PFSK-1 (cell line): ENCODE measurements at regions not wholly inside any gene's neighbourhood (a gene's known extent, or its start where the extent isn't known, plus 50 kb on each side); places are given as distances from the start of the nearest gene placed in this dataset.

ENCODE experiments used
- FOXP2 ChIP-seq: optimal IDR thresholded peaks from 2 replicates; pipeline ENCODE3; 2011; ENCODE audit warnings: borderline replicate concordance, control low read depth, inconsistent platforms; ENCODE audit not compliant: insufficient read depth; ENCODE audit errors: extremely low read length, extremely low read depth
- POLR2AphosphoS5 ChIP-seq: IDR thresholded peaks from 2 replicates; pipeline ENCODE4 v1.6.1; 2012; ENCODE audit warnings: low read depth, mild to moderate bottlenecking, control low read depth, low read length, moderate library complexity
- SIN3A ChIP-seq: IDR thresholded peaks from 2 replicates; pipeline ENCODE4 v1.6.1; 2012; ENCODE audit warnings: mild to moderate bottlenecking, low read length, moderate library complexity, borderline replicate concordance; ENCODE audit not compliant: insufficient read depth
- TAF1 ChIP-seq: IDR thresholded peaks from 2 replicates; pipeline ENCODE4 v1.6.1; 2012; ENCODE audit warnings: low read length, control low read depth, borderline replicate concordance; ENCODE audit not compliant: insufficient read depth
- TF ChIP-seq, protein P1 (sequence below), 2 experiments: IDR thresholded peaks; 2 replicates each; pipeline versions ENCODE4 v1.6.1 to v1.8.0; 2011 to 2012; ENCODE audit warnings: low read depth in 2 of 2, low read length in 2 of 2, control low read depth in 1 of 2, inconsistent platforms in 1 of 2, mild to moderate bottlenecking in 1 of 2, moderate library complexity in 1 of 2; ENCODE audit not compliant: insufficient read depth in 1 of 2

- TF ChIP-seq, protein P1, sequence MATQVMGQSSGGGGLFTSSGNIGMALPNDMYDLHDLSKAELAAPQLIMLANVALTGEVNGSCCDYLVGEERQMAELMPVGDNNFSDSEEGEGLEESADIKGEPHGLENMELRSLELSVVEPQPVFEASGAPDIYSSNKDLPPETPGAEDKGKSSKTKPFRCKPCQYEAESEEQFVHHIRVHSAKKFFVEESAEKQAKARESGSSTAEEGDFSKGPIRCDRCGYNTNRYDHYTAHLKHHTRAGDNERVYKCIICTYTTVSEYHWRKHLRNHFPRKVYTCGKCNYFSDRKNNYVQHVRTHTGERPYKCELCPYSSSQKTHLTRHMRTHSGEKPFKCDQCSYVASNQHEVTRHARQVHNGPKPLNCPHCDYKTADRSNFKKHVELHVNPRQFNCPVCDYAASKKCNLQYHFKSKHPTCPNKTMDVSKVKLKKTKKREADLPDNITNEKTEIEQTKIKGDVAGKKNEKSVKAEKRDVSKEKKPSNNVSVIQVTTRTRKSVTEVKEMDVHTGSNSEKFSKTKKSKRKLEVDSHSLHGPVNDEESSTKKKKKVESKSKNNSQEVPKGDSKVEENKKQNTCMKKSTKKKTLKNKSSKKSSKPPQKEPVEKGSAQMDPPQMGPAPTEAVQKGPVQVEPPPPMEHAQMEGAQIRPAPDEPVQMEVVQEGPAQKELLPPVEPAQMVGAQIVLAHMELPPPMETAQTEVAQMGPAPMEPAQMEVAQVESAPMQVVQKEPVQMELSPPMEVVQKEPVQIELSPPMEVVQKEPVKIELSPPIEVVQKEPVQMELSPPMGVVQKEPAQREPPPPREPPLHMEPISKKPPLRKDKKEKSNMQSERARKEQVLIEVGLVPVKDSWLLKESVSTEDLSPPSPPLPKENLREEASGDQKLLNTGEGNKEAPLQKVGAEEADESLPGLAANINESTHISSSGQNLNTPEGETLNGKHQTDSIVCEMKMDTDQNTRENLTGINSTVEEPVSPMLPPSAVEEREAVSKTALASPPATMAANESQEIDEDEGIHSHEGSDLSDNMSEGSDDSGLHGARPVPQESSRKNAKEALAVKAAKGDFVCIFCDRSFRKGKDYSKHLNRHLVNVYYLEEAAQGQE (IDR thresholded peaks at IDR 0.05; ENCODE audit: insufficient read depth in 1 of 2, low read depth in 2 of 2, low read length in 2 of 2) = no peak
Observed at GRCh38 chr6:3620389-3620788, 131.1 kb downstream of the PXDC1 start.

DNA sequence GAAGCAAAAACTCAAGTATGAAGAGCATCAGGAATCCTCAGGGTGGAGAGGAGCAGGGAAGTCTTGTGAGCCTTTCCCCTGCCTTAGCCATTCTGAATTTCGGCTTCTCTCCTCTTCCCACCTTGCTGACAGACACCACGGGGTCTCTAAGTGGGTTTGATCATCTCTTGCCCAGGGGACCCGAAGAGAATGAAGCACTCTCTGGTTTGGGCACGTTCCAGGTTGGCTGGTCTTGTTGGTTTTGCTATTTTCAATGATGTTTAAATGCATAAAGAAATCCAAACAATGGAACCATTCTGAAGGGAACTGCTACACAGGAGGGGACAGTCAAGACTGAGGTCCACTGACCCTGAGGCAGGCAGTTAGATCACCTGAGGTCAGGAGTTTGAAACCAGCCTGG lies 131.7 kb downstream of the PXDC1 start:
- TF ChIP-seq, protein P1 (IDR thresholded peaks at IDR 0.05; ENCODE audit: insufficient read depth in 1 of 2, low read depth in 2 of 2, low read length in 2 of 2) = no peak
- TF ChIP-seq TAF1 (no peak), SIN3A (no peak), FOXP2 (no peak), POLR2AphosphoS5 (no peak)

GRCh38 chr6:3619201-3619600 lies 132.3 kb downstream of the PXDC1 start:
- no peak for TF ChIP-seq SIN3A
- TF ChIP-seq FOXP2 = no peak
- no peak for TF ChIP-seq POLR2AphosphoS5
- TF ChIP-seq, protein P1 (IDR thresholded peaks at IDR 0.05; ENCODE audit: insufficient read depth in 1 of 2, low read depth in 2 of 2, low read length in 2 of 2) = no peak
- TF ChIP-seq TAF1 = no peak

GRCh38 chr6:3618642-3619041 lies 132.9 kb downstream of the PXDC1 start:
- TF ChIP-seq SIN3A (no peak), FOXP2 (no peak), POLR2AphosphoS5 (no peak), TAF1 (no peak)
- TF ChIP-seq, protein P1 (IDR thresholded peaks at IDR 0.05; ENCODE audit: insufficient read depth in 1 of 2, low read depth in 2 of 2, low read length in 2 of 2) = no peak

DNA sequence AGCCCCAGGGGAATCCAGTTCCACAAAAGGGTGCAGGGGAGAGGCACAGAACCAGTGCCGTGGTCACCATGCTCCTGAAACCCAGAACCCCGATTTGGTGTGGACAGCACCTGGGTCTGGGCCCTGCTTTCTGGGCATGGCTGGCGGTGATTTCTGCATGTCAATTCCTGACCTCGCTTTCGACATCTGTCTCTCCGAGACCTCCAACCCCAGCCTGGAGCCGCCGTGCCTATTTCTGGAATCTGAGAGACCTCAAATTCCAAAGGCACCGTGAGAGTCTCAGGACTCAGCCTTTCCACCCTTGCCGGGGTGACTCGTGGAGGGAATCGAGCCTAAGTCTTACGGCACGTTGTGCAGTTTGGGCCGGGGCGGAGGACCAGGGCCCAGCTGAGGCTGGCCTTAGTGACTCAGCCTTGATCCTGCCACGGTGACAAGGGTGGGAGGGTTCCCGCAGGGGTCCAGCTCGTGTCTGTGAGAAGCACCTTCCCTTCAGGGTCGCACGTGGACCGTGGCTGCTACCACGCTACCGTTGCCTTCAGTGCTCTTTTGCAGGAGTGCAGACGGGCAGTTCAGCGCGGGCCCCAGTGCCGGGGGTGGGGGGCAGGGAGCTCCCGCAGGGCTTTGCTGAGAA lies 133.7 kb downstream of the PXDC1 start:
- TF ChIP-seq POLR2AphosphoS5 (no peak), SIN3A (no peak), TAF1 (no peak), FOXP2 (no peak)
- TF ChIP-seq, protein P1 (IDR thresholded peaks at IDR 0.05; ENCODE audit: insufficient read depth in 1 of 2, low read depth in 2 of 2, low read length in 2 of 2) = no peak
